Duodenal mucosa (tissue), 2 donors: ENCODE measurements at regions not wholly inside any gene's neighbourhood (a gene's known extent, or its start where the extent isn't known, plus 50 kb on each side); places are given as distances from the start of the nearest gene placed in this dataset.

Experiments
- H3K27ac ChIP-seq: one replicate; pipeline ENCODE4 v1.7.0; 2013; ENCODE audit warnings: low read depth, low read length
- H3K27me3 ChIP-seq, 2 donors: one replicate each; pipeline ENCODE4 v1.7.0; 2013; ENCODE audit warnings: low read length in 2 of 2, control low read depth in 1 of 2; ENCODE audit not compliant: insufficient read depth in 2 of 2, control insufficient read depth in 1 of 2
- H3K36me3 ChIP-seq, 2 donors: one replicate each; pipeline ENCODE4 v1.7.0; 2013; ENCODE audit warnings: low read length in 2 of 2, control low read depth in 1 of 2; ENCODE audit not compliant: insufficient read depth in 2 of 2, control insufficient read depth in 1 of 2
- H3K4me1 ChIP-seq, 2 donors: one replicate each; pipeline ENCODE4 v1.7.0; 2013; ENCODE audit warnings: low read length in 2 of 2, control low read depth in 1 of 2; ENCODE audit not compliant: insufficient read depth in 2 of 2, control insufficient read depth in 1 of 2
- H3K4me3 ChIP-seq, 2 donors: one replicate each; pipeline ENCODE4 v1.7.0; 2013; ENCODE audit warnings: low read length in 2 of 2, low read depth in 1 of 2
- H3K9ac ChIP-seq, 2 donors: one replicate each; pipeline ENCODE4 v1.7.0; 2013; ENCODE audit warnings: low read length in 2 of 2, low read depth in 1 of 2
- H3K9me3 ChIP-seq, 2 donors: one replicate each; pipeline ENCODE4 v1.7.0; 2013; ENCODE audit warnings: low read length in 2 of 2, control low read depth in 1 of 2; ENCODE audit not compliant: control insufficient read depth in 1 of 2

DNA sequence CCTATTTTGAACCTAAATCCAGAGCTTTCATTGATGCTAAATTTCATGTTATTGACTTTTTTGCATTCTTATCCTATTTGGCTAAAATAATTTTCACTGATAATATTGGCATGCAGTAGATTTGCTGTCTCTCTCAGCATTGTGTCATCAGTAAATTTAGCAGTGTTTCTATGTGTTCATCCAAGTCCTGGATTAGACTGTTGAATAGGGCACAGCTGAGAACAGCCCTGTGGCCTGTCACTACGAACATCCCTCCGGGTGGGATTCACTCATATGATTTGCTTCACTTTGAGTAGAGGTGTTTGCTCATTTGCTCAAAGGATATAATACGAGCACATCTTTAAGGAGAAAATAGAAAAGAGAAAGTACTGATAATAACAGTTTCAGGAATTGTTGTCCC, 101.5 kb downstream of the HSPH1 start:
- H3K4me1 ChIP-seq, result no peaks in the 10 kb centered on the region
- no peaks in the 10 kb centered on the region for H3K9me3 ChIP-seq
- H3K9ac ChIP-seq, result no peak overlapping the region
- H3K27me3 ChIP-seq, result peaks cover 0 to 3% of the 10 kb centered on the region in 2 donors
- H3K4me3 ChIP-seq, result no peak overlapping the region
- no peak overlapping the region for H3K27ac ChIP-seq
- no peaks in the 10 kb centered on the region for H3K36me3 ChIP-seq

DNA sequence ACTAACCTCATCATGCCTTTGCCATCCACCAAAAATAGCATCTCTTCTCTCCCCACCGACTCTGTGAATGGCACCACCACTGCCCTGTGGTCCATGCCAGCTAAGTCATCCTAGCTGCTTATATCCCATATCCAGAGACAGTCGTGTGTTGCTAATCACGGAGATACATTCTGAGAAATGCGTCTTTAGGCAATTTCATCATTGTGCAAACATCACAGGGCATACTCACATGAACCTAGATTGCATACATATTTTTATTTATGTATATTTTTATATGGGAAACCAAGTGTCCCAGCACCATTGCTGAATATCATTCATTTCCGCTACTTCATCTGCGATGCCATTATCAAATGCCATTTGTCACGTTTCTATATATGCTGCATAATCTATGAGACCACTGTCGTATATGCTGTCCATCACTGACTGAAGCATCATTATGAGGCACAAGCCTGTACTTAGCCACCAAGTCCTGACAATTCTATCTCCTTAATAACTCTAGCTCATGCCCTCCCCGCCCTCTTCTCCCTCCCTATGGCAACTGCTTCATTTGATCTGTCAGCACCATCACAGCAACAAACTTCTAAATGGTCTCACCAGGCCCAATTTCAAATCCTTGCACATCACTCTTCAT, 104.2 kb downstream of the HSPH1 start:
- Histone ChIP-seq H3K9me3 (no peaks in the 10 kb centered on the region), H3K27ac (no peak overlapping the region), H3K4me1 (no peaks in the 10 kb centered on the region), H3K27me3 (peaks cover 0 to 3% of the 10 kb centered on the region in 2 donors), H3K36me3 (no peaks in the 10 kb centered on the region), H3K9ac (no peak overlapping the region), H3K4me3 (no peak overlapping the region)

DNA sequence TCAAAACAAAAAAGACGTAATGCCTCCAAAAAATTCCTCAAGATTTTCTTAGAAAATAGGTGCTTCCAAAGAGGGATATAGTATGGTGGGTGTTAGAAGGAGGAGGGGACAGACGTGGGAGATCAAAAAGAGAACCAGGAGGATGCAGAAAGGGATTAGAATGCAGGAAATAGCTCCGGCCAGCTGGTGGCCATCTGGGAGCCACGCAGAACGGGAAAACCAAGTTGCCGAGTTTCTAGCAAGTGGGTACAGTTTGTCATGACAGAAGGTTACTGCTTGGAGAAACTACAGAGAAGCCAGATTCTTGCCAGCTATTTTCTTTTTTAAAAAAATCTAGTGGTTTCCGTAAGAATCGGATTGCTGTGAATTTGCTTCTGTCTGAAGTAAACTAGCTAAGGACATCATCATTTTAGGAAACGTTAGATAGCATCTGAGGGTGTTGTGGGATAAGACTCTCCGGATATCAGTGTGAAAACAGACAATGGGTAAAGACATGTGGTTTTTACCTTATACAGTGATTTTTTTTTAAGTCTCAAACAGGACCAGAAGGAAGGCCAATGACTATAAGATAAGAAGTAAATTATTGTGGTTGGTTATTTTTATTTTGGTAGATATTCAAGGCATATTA, 104.9 kb downstream of the HSPH1 start:
- H3K9ac ChIP-seq, result no peak overlapping the region
- H3K9me3 ChIP-seq, result no peaks in the 10 kb centered on the region
- H3K27me3 ChIP-seq, result peaks cover 2 to 3% of the 10 kb centered on the region in 2 donors
- no peaks in the 10 kb centered on the region for H3K36me3 ChIP-seq
- H3K4me1 ChIP-seq, result no peaks in the 10 kb centered on the region
- H3K27ac ChIP-seq, result no peak overlapping the region
- no peak overlapping the region for H3K4me3 ChIP-seq

DNA sequence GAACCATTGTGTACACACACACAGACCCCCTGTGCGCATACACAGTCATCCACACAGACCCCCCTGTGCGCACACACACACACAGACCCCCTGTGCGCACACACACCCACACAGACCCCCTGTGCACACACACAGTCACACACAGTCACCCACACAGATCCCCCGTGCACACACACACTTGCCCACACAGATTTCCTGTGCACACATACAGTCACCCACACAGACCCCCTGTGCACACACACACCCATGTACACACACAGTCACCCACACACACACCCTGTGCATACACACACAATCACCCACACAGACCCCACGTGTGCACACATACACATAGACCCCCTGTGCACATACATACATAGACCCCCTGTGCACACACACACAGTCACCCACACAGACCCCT, 106.1 kb downstream of the HSPH1 start:
- no peaks in the 10 kb centered on the region for H3K36me3 ChIP-seq
- H3K9ac ChIP-seq, result no peak overlapping the region
- no peak overlapping the region for H3K4me3 ChIP-seq
- no peaks in the 10 kb centered on the region for H3K4me1 ChIP-seq
- H3K9me3 ChIP-seq, result no peaks in the 10 kb centered on the region
- H3K27ac ChIP-seq, result no peak overlapping the region
- peaks cover 0 to 3% of the 10 kb centered on the region in 2 donors for H3K27me3 ChIP-seq

DNA sequence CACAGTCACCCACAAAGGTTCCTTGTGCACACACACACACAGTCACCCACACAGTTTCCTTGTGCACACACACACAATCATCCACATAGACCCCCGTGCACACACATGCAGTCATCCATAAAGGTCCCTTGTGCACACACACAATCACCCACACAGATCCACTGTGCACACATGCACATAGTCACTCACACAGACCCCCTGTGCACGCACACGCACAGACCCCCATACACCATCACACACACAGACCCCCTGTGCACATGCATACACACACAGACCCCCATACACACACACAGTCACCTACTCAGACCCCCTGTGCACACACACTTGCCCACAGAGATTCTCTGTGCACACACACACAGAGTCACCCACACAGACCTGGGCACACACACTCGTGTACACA, 107.1 kb downstream of the HSPH1 start:
- no peaks in the 10 kb centered on the region for H3K4me1 ChIP-seq
- no peaks in the 10 kb centered on the region for H3K36me3 ChIP-seq
- H3K4me3 ChIP-seq, result no peak overlapping the region
- no peak overlapping the region for H3K27ac ChIP-seq
- no peak overlapping the region for H3K9ac ChIP-seq
- peaks cover 0 to 3% of the 10 kb centered on the region in 2 donors for H3K27me3 ChIP-seq
- H3K9me3 ChIP-seq, result no peaks in the 10 kb centered on the region

DNA sequence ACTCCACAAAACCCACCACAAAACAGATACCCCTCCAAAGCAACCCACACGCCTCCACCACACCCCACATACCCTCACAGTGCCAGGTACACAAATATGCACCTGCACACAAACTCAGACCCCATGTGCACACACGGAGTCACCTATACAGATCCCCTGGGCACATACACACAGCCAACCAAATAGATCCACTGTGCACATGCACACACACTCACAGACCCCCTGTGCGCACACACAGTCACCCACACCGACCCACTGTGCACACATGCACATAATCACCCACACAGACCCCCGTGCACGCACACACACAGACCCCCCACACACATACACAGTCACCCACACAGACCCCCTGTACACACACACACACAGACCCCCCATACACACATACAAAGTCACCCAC, 107.8 kb downstream of the HSPH1 start:
- Histone ChIP-seq H3K9ac (no peak overlapping the region), H3K9me3 (no peaks in the 10 kb centered on the region), H3K36me3 (no peaks in the 10 kb centered on the region), H3K4me3 (no peak overlapping the region), H3K4me1 (no peaks in the 10 kb centered on the region), H3K27me3 (peaks cover 0 to 3% of the 10 kb centered on the region in 2 donors), H3K27ac (no peak overlapping the region)

DNA sequence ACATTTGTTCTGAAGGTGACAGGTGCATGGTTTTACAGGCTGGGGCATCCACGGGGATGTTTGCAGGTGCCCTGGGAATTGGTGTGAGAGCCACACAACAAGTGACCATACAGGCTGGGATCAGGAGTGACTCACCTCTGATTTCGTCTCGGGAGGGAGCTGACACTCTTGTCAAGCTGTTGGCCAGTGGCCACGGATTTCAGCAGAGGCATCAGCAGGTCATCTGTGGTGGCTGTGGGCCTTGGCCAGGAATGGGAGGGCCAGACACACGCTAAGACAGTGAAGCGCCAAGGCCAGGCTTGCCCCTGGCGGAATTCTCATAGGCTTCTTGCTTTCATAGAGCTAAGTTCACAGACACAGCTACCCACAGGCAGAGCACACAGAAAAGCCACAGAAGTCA, 108.6 kb downstream of the HSPH1 start:
- Histone ChIP-seq H3K27ac (no peak overlapping the region), H3K9me3 (no peaks in the 10 kb centered on the region), H3K4me1 (no peaks in the 10 kb centered on the region), H3K4me3 (no peak overlapping the region), H3K9ac (no peak overlapping the region), H3K36me3 (no peaks in the 10 kb centered on the region), H3K27me3 (peaks cover 0 to 3% of the 10 kb centered on the region in 2 donors)

DNA sequence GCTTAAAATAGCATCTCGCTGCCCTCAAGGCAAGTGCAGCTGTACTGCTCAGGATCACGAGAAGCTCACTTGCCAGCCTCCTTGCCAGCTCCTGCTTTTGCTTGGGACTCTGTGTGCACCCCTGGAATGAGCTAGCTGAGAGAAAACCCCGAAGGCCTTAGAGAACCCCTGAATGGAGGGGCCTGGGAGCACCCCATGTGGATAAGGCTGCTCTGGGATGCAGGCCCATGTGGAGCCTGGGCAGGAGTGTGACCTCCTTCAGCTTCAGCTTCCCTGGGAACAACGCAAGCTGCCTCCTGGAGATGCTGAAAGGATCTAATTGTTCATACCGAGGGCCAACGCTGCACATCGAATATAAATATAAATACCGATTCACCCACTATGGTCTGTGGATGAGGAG, 109.2 kb downstream of the HSPH1 start:
- Histone ChIP-seq H3K27ac (no peak overlapping the region), H3K4me1 (no peaks in the 10 kb centered on the region)

DNA sequence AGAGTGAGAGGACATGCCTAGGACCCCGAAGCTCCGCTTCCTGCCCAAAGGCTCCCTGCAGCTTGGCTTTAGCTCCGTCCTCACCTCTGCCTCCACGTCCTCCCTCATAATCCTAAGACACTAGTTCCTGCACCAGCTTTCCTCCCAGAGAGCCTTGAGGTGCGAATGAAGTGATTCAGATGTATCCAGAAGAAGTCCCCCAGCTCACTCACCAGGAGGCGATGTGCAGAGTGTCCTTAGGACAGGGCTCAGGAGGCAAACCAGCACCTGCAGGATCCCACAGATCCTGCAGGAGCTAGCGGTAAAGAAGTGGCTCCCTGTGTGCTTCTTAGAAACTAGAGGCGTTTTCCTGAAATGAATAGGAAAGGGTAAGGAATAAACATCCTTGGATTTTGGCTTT, 109.7 kb downstream of the HSPH1 start:
- Histone ChIP-seq H3K27ac (no peak overlapping the region), H3K4me1 (peaks cover under 1 to 2% of the 10 kb centered on the region in 2 donors), H3K36me3 (no peaks in the 10 kb centered on the region), H3K9me3 (no peaks in the 10 kb centered on the region), H3K27me3 (peaks cover 0 to 3% of the 10 kb centered on the region in 2 donors), H3K4me3 (no peak overlapping the region), H3K9ac (no peak overlapping the region)

More for the DNA sequence above, 109.2 kb downstream of the HSPH1 start:
- no peaks in the 10 kb centered on the region for H3K9me3 ChIP-seq
- no peaks in the 10 kb centered on the region for H3K36me3 ChIP-seq
- no peak overlapping the region for H3K4me3 ChIP-seq
- H3K9ac ChIP-seq, result no peak overlapping the region
- peaks cover 0 to 3% of the 10 kb centered on the region in 2 donors for H3K27me3 ChIP-seq

DNA sequence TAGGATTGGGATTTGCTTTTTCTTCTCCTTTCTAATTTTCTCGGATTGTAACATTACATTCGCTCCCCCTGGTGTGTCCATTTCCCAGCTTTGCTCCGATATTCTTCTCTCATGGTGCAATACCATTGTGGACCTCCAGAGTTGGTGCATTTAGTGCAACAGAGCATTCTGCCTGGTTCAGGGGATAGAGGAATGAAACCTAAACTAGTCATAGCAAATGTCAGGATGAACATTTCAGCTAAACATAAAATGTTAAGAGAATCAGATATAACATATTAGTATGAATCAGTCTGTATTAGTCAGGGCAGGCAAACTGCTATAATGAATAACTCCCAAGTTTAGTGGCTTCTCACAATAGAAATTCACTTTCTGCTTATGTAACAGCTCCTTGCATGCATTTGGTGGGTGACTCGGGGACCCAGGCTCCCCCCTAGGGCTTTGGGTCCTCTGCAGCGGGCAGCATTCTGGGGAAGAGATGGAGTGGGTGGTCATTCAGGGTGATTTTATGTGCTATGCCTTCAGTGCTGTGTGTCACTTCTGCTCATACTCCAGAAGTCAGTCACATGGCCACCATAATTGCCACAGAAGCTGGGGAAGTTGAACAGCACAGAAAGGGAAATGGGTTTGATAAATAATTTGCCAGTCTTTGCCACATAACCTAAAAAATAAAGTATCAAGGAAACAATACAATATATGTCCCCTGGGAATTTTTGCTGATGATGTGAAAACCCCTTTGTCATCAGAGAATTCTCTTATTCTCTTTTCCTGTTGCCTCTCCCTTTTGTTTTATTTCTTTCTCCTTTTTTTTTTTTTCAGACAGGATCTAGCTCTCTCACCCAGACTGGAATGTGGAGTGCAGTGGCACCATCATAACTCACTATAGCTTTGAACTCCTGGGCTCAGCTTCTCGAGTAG, 111.0 kb downstream of the HSPH1 start:
- H3K27ac ChIP-seq, result no peak overlapping the region
- no peak overlapping the region for H3K9ac ChIP-seq
- no peak overlapping the region for H3K4me3 ChIP-seq
- H3K9me3 ChIP-seq, result no peaks in the 10 kb centered on the region
- H3K27me3 ChIP-seq, result peaks cover 0 to 3% of the 10 kb centered on the region in 2 donors
- peaks cover 10 to 14% of the 10 kb centered on the region in 2 donors for H3K4me1 ChIP-seq
- no peaks in the 10 kb centered on the region for H3K36me3 ChIP-seq
